SK-N-DZ (cell line): ENCODE measurements at regions not wholly inside any gene's neighbourhood (a gene's known extent, or its start where the extent isn't known, plus 50 kb on each side); places are given as distances from the start of the nearest gene placed in this dataset.
"Not testable (repeated sequence)": the region's sequence is repeated elsewhere in the genome, so short reads cannot be mapped to it uniquely, and the experiment has no call there.

Source experiments
- DNase-seq: peaks from one replicate; pipeline ENCODE4 v3.0.0-alpha.2; 2015; ENCODE audit warnings: low spot score

GRCh38 chr22:35138521-35138920 is 72.6 kb downstream of the ISX start:
- DNase-seq, result no peak

- DNase-seq, result no peak
Measured at GRCh38 chr22:35140879-35141745, 75.2 kb downstream of the ISX start.

GRCh38 chr22:35148381-35148780 is 82.4 kb downstream of the ISX start:
- DNase-seq, result no peak

- no peak for DNase-seq
Measured at GRCh38 chr22:35148866-35149548, 83.0 kb downstream of the ISX start.

- DNase-seq, result peak; percentile 67
Measured at GRCh38 chr22:35150183-35151107, 84.5 kb downstream of the ISX start.

- no peak for DNase-seq
Measured at GRCh38 chr22:35152316-35152715, 86.4 kb downstream of the ISX start.

- DNase-seq, result peak; percentile 74
Measured at GRCh38 chr22:35154937-35155387, 89.0 kb downstream of the ISX start.

GRCh38 chr22:35155403-35156025 is 89.6 kb downstream of the ISX start:
- DNase-seq, result no peak

GRCh38 chr22:35156945-35157344 is 91.0 kb downstream of the ISX start:
- no peak for DNase-seq

- DNase-seq, result no peak
Measured at GRCh38 chr22:35158336-35158735, 92.4 kb downstream of the ISX start.

- DNase-seq, result no peak
Measured at GRCh38 chr22:35159343-35159742, 93.4 kb downstream of the ISX start.

GRCh38 chr22:35160268-35160667 is 94.3 kb downstream of the ISX start:
- no peak for DNase-seq

- not testable (repeated sequence) for DNase-seq
Measured at GRCh38 chr22:35165896-35166295, 91.4 kb upstream of the HMGXB4 start.

- peak; percentile 24 for DNase-seq
Measured at GRCh38 chr22:35170716-35171697, 86.3 kb upstream of the HMGXB4 start.

- DNase-seq, result peak; percentile 95
Measured at GRCh38 chr22:35172442-35172841, 84.9 kb upstream of the HMGXB4 start.

GRCh38 chr22:35173655-35174054 is 83.6 kb upstream of the HMGXB4 start:
- DNase-seq, result no peak

GRCh38 chr22:35174401-35175038 is 82.8 kb upstream of the HMGXB4 start:
- DNase-seq, result peak; percentile 23

- DNase-seq, result no peak
Measured at GRCh38 chr22:35175392-35175791, 81.9 kb upstream of the HMGXB4 start.

- no peak for DNase-seq
Measured at GRCh38 chr22:35177811-35178210, 79.5 kb upstream of the HMGXB4 start.

GRCh38 chr22:35178446-35178845 is 78.8 kb upstream of the HMGXB4 start:
- DNase-seq, result no peak
